Activated CD4-positive, alpha-beta T cell treated with anti-CD3 and anti-CD28 coated beads for 36 hours (primary cell): ENCODE measurements at regions not wholly inside any gene's neighbourhood (a gene's known extent, or its start where the extent isn't known, plus 50 kb on each side); places are given as distances from the start of the nearest gene placed in this dataset.

Experiments
- ATAC-seq: fragments of 200-7000 bp; cut with Tn5 transposase; one replicate; pipeline ENCODE4 v1.10.0; 2021; ENCODE audit warnings: mild to moderate bottlenecking, moderate library complexity
- CTCF ChIA-PET: fragments of 350-600 bp; sonication (Branson Sonifier 250); formaldehyde crosslinking; loops from one replicate; lab custom pipeline; 2021; ENCODE audit warnings: antibody characterized with exemption; lab: Charles Lee
- POLR2A ChIA-PET: fragments of 350-600 bp; sonication (Branson Sonifier 250); formaldehyde crosslinking; loops from one replicate; lab custom pipeline; 2021; ENCODE audit warnings: antibody characterized with exemption, inconsistent platforms; lab: Charles Lee
- DNase-seq: peaks from one replicate; pipeline ENCODE4 v3.0.0-alpha.2; 2020
- H3K27ac Mint-ChIP-seq: one replicate; pipeline ENCODE4 v1.8.0; 2021; ENCODE audit warnings: mixed read lengths
- H3K27me3 Mint-ChIP-seq: one replicate; pipeline ENCODE4 v1.8.0; 2021; ENCODE audit warnings: mixed read lengths
- H3K36me3 Mint-ChIP-seq: one replicate; pipeline ENCODE4 v1.8.0; 2021; ENCODE audit warnings: low read depth, mixed read lengths
- H3K4me1 Mint-ChIP-seq: one replicate; pipeline ENCODE4 v1.8.0; 2021; ENCODE audit warnings: mixed read lengths
- H3K4me3 Mint-ChIP-seq: one replicate; pipeline ENCODE4 v1.8.0; 2021; ENCODE audit warnings: mild to moderate bottlenecking, moderate library complexity, mixed read lengths
- H3K9me3 Mint-ChIP-seq: one replicate; pipeline ENCODE4 v1.8.0; 2021; ENCODE audit warnings: low read depth, mixed read lengths
- intact Hi-C, 2 experiments: fragments of 100-400 bp; cut with DNase I in 1 of 2; cut with micrococcal nuclease in 1 of 2; formaldehyde crosslinking; loops; one replicate each; pipeline versions ENCODE4 v1.14.2 to v1.15.1; 2022 to 2024; cut with DNase I, micrococcal nuclease

DNA sequence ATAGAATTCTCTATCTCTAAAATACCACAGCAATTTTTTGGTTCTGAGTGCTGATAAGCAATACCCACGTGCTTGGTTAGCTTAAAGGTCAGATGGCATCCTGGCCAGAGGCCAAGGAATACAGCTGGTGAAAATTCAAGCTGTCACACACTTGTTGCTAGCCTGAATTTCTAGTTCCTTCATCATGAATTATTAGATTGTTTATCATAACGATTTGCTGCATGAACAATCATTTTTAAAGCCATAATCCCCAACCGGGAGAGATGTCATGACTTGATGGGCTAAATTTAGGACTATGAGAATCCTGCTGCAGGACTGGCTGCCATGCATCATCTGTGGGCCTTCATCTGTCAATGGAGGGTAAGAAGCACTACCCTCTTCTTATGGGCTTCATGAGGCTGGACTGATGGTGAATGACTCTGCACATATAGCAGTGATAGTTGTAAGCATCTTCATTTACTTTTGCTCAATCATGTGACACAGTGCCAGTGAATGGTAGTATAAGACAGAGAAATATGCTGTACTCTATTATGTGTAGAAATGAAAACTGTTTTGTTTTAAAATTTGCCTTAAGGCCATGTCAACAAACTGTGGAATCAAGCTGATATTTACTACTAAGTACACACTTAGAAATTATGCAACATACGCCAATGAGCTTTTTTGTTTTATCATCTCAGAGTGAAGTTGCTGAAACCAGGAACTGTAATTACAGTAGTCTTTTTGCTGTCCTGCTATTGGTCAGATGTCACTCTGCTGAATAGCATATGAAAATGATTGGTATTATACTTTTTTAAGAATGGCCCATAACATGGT is 80.5 kb upstream of the RALGPS2 start:
- Mint-ChIP-seq H3K27ac (no peak overlapping the region), H3K27me3 (peaks cover 8% of the 10 kb centered on the region), H3K4me1 (no peaks in the 10 kb centered on the region), H3K4me3 (no peak overlapping the region), H3K36me3 (no peaks in the 10 kb centered on the region), H3K9me3 (no peaks in the 10 kb centered on the region)
- ATAC-seq (no peak), DNase-seq (no peak)
- intact Hi-C loops: no loop called here
- ChIA-PET CTCF (no interaction called here), POLR2A (no interaction called here)

DNA sequence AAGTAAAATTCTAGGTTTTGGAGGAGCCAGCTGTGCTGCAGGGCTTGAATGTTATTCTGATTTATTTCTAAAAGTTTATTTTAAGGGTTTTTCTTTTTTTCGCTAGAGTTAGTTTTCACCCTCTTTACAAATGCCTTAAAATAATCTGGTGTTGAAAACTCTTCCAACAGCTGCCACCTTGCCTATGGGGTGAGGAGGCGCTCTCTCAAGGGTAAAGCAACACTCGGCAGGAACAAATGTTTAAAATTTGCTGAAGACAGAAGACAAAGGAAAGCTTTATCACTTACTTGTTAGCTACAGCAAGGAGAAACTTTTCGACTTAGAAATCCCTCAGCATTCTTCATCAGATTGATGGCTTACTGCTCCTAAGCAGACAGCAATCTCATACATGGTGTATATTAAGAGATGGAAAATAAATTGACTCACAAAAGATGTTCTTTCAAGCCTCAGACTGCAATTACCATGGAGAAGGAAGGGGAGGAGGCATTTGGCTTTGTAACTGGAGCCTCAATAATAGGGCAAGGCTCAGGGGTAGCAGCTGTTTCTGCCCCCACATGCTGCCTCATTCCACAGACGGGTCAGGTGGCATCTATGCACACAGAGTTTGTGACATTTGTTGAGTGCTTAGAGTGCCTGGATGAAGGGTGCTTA is 79.8 kb upstream of the RALGPS2 start:
- CTCF ChIA-PET: no interaction called here
- H3K27me3 Mint-ChIP-seq: peaks cover 8% of the 10 kb centered on the region
- no peak for ATAC-seq
- intact Hi-C loops: no loop called here
- no peak overlapping the region for H3K27ac Mint-ChIP-seq
- no peaks in the 10 kb centered on the region for H3K36me3 Mint-ChIP-seq
- H3K4me1 Mint-ChIP-seq: no peaks in the 10 kb centered on the region
- H3K4me3 Mint-ChIP-seq: no peak overlapping the region
- H3K9me3 Mint-ChIP-seq: no peaks in the 10 kb centered on the region
- DNase-seq: no peak
- POLR2A ChIA-PET: no interaction called here

DNA sequence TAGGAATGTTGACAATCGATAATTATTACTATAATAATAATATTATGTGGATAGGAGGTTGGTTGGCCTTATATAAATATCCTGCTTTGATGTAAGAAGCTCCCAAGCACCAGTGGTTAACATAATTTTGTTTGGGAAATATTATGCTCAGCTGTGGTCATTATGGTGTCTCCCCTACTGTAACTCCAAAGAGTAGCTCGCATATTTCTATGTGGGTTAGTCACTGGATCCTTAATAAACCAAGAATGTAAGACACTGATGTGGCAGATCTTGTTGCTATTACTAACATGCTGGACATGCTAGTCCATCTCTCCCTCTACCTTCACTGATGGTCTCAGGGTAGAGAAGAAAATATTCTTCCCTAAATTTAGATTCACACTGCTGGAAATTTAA is 79.2 kb upstream of the RALGPS2 start:
- no peaks in the 10 kb centered on the region for H3K36me3 Mint-ChIP-seq
- ChIA-PET POLR2A (no interaction called here), CTCF (no interaction called here)
- no peak overlapping the region for H3K27ac Mint-ChIP-seq
- H3K4me3 Mint-ChIP-seq: no peak overlapping the region
- DNase-seq: no peak
- no peaks in the 10 kb centered on the region for H3K9me3 Mint-ChIP-seq
- intact Hi-C loops: no loop called here
- no peaks in the 10 kb centered on the region for H3K4me1 Mint-ChIP-seq
- peaks cover 11% of the 10 kb centered on the region for H3K27me3 Mint-ChIP-seq
- ATAC-seq: no peak

DNA sequence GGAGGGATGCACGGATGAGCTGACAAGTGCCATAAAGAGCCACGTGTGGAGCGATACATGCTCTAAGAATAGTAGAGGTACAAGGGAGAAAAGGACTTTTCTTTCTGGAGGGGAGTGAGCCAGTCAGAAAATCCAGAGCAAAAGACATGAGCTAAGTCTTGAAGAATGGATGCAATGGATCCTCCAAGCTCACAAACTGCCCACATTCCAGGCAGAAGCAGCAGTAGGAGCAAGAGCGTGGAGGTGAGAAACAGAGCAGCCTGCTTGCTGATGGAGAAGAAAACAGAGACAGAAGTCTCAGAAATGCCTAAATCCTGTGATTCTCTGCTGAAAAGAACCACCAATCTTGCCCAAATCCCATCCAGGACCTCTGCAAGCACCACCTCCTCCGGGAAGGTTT is 78.2 kb upstream of the RALGPS2 start:
- H3K27ac Mint-ChIP-seq: no peak overlapping the region
- ChIA-PET CTCF (no interaction called here), POLR2A (no interaction called here)
- H3K4me1 Mint-ChIP-seq: no peaks in the 10 kb centered on the region
- H3K36me3 Mint-ChIP-seq: no peaks in the 10 kb centered on the region
- DNase-seq (no peak), ATAC-seq (no peak)
- no peak overlapping the region for H3K4me3 Mint-ChIP-seq
- H3K27me3 Mint-ChIP-seq: peaks cover 15% of the 10 kb centered on the region
- intact Hi-C loops: no loop called here
- H3K9me3 Mint-ChIP-seq: no peaks in the 10 kb centered on the region

DNA sequence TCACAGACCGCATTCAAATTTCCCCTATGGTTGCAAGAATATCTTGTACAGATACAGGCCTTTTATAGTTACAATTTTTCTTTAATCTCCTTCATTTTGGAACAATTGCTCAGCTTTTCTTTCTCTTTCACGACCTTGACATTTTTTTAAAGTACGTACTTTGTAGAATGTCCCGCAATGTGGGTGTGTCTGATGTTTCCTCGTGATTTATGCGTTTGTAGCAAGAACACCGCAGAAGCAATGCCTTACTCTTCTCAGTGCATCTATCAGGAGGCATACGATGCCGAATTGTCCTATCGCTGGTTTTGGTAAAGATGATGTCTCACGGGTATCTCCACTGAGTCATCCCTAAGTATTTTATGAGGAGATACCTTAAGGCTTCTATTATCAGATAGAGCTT is 76.9 kb upstream of the RALGPS2 start:
- Mint-ChIP-seq H3K27me3 (peaks cover 18% of the 10 kb centered on the region), H3K27ac (no peak overlapping the region), H3K4me1 (no peaks in the 10 kb centered on the region), H3K9me3 (no peaks in the 10 kb centered on the region), H3K4me3 (no peak overlapping the region), H3K36me3 (no peaks in the 10 kb centered on the region)
- CTCF ChIA-PET: interaction anchor here (0.8 kb wide), 1 partner anchor 431 kb away, joined by 3 read pairs; no protein-coding TSS in a partner anchor
- DNase-seq: no peak
- no peak for ATAC-seq
- POLR2A ChIA-PET: no interaction called here
- intact Hi-C loops: no loop called here

DNA sequence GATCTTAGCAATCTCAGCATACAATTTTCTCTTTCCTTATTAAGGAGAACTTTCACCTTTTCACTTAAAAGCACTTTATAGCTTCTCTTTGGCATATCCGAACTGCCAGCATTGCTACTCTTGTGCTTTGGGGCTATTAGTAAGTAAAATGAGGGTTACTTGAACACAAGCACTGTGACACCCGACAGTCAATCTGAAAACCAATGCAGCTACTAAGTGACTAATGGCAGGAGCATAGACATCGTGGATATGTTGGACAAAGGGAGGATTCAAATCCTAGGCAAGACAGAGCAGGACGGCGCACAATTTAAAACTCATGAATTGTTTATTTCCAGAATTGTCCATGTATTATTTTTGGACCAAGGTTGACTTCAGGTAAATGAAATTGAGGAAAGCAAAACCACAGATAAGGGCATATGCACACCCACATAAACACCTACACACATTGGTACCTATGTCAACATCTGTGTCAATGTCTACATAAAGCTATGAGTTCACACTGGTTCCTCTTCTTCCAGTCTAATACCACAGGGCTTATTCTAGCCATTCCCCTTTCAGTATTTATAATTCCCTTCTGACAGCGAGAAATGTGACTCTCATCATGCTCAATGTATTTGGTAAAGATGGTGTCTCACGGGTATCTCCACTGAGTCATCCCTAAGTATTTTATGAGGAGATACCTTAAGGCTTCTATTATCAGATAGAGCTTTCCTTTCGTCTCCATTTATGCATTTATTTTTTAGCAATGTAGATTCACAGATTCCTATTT is 75.3 kb upstream of the RALGPS2 start:
- intact Hi-C loops: no loop called here
- H3K9me3 Mint-ChIP-seq: no peaks in the 10 kb centered on the region
- ChIA-PET POLR2A (no interaction called here), CTCF (no interaction called here)
- H3K4me1 Mint-ChIP-seq: no peaks in the 10 kb centered on the region
- peaks cover 18% of the 10 kb centered on the region for H3K27me3 Mint-ChIP-seq
- DNase-seq (no peak), ATAC-seq (no peak)
- no peak overlapping the region for H3K27ac Mint-ChIP-seq
- H3K4me3 Mint-ChIP-seq: no peak overlapping the region
- H3K36me3 Mint-ChIP-seq: no peaks in the 10 kb centered on the region

DNA sequence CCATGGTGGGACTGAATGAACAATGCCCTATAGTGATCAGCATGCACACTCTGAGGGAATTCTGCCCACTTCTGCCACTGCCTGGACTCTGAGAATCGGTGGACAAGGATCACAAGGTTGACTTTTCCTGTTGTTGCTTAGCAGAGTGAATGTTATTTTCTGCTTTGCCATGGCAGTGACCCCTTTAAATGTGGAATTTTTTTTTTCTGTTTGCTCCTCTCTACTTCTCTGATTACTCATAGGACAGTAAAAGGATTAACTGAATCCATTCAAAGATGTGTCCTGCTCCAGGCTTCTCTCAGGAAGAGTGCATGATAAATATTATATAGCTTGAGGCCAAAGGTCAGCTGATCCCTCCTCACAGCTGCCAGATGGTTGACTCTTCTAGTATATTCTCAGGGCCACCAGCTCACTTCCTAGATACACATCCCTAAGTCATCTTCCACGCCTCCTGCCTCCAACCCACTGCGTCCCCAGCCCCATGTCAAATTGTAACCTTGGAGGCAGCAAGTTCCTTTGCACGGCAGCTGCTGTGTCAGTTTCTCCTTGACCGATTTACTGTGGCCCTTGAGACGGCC is 74.0 kb upstream of the RALGPS2 start:
- CTCF ChIA-PET: no interaction called here
- ATAC-seq: no peak
- H3K4me3 Mint-ChIP-seq: no peak overlapping the region

DNA sequence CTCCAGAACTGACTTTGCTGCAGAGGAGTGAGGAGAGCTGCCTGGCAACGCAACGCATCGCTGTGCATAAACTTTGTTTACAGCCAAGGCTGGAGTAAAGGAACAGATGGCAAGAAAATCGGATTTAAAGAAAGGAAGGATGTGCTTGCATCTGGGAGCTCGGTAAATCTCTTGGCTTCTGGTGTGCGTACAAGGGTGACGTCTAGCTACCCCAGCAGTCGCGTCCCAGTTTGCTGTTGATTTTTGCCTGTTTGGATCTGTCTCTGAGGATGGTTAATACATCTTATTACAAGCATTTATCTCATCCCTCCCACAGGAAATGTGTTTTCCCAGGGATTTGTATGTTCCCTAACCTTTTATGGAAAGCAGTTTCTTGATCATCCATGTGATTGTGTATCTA is 73.3 kb upstream of the RALGPS2 start:
- Mint-ChIP-seq H3K4me1 (no peaks in the 10 kb centered on the region), H3K27me3 (peaks cover 15% of the 10 kb centered on the region), H3K36me3 (no peaks in the 10 kb centered on the region), H3K4me3 (no peak overlapping the region), H3K9me3 (no peaks in the 10 kb centered on the region), H3K27ac (no peak overlapping the region)
- intact Hi-C loops: no loop called here
- DNase-seq: no peak
- ATAC-seq: no peak
- ChIA-PET CTCF (interaction anchor here (0.7 kb wide), 1 partner anchor 392 kb away, joined by 3 read pairs; no protein-coding TSS in a partner anchor), POLR2A (no interaction called here)

More for the DNA sequence above, 74.0 kb upstream of the RALGPS2 start:
- H3K36me3 Mint-ChIP-seq: no peaks in the 10 kb centered on the region
- POLR2A ChIA-PET: no interaction called here
- no peaks in the 10 kb centered on the region for H3K9me3 Mint-ChIP-seq
- peaks cover 20% of the 10 kb centered on the region for H3K27me3 Mint-ChIP-seq
- intact Hi-C loops: no loop called here
- no peaks in the 10 kb centered on the region for H3K4me1 Mint-ChIP-seq
- DNase-seq: no peak
- no peak overlapping the region for H3K27ac Mint-ChIP-seq

DNA sequence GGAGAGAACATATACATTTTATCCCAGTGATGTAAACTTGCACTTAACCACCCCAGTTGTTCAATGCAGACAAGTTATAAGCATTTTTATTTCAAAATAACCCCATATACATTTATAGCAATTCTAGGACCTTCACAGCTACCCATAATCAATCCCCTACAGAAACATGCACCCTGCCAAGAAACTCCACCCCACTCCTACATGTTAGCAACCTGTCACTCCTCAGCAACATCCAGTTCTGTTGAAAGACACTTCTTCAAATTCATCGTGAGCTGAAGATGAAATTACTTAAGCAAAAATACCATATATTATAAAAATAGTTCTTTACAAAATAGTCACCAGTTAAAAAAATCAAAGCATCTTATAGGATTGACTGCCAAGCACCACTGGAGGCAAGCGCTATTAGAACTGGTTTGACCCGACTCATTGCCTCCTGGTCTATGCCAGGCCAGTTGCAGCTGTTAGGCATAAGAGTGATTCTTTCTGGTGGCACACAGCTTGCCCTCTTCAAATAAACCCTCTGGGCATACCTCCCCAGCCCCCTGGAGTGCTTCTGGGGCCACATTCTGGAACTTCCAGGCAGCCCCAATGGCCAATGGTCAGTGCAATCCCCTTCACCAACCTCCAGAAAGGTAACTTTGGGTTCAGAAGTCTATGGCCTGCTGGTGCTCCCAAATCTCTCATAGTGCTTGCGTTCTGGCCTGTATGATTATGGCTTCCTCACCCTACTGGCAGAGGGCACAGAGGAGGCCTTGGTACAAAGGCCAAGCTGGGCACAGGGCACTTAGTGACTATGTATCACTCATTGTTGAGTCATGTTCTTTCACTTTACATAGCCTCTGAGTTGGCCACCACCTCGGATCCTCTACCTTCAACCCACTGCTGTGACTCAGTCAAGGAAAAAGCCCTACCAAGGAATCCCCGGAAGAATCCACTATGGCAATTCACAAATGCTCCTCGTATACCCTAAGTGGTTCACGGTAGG is 72.2 kb upstream of the RALGPS2 start:
- H3K4me3 Mint-ChIP-seq: no peak overlapping the region
- DNase-seq (no peak), ATAC-seq (no peak)
- POLR2A ChIA-PET: no interaction called here
- no peak overlapping the region for H3K27ac Mint-ChIP-seq
- no peaks in the 10 kb centered on the region for H3K4me1 Mint-ChIP-seq
- peaks cover 16% of the 10 kb centered on the region for H3K27me3 Mint-ChIP-seq
- intact Hi-C loops: no loop called here
- CTCF ChIA-PET: no interaction called here
- H3K9me3 Mint-ChIP-seq: no peaks in the 10 kb centered on the region
- no peaks in the 10 kb centered on the region for H3K36me3 Mint-ChIP-seq

DNA sequence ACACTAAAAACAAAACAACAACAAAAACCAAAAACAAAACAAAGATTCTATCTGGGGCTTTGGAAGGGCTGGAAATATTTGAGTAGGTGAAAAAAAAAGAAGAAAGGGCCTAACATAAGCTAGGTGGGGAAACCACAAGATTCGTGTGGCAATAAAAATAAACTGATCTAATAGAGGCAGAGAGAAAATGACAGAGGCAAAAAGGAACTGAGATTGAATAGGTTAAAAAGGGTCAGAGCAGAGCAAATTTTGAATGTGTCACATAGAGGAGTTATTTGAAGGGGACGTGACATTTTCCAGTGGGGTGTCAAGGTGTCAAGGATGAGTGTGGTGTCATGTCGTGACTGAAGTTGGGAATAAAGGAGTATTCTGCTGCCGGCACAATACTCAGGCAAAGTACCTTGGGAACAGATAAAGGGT is 65.2 kb upstream of the RALGPS2 start:
- POLR2A ChIA-PET: no interaction called here
- H3K4me1 Mint-ChIP-seq: no peaks in the 10 kb centered on the region
- H3K4me3 Mint-ChIP-seq: no peak overlapping the region
- peaks cover 21% of the 10 kb centered on the region for H3K27me3 Mint-ChIP-seq
- intact Hi-C loops: no loop called here
- no peaks in the 10 kb centered on the region for H3K9me3 Mint-ChIP-seq
- ATAC-seq (no peak), DNase-seq (no peak)
- H3K27ac Mint-ChIP-seq: no peak overlapping the region
- CTCF ChIA-PET: interaction anchor here (0.8 kb wide), 1 partner anchor 128 kb away, joined by 3 read pairs; no protein-coding TSS in a partner anchor
- H3K36me3 Mint-ChIP-seq: no peaks in the 10 kb centered on the region
